GM21723 (cell line): ENCODE measurements at regions not wholly inside any gene's neighbourhood (a gene's known extent, or its start where the extent isn't known, plus 50 kb on each side); places are given as distances from the start of the nearest gene placed in this dataset.
A peak's percentile ranks its signal among the peaks of the same experiment; 100 is the strongest.

Experiments used
- ATAC-seq: cut with Tn5 transposase; IDR thresholded peaks from one replicate; pipeline ENCODE4 v1.9.1; 2021; ENCODE audit warnings: mild to moderate bottlenecking, moderate library complexity; ENCODE audit not compliant: unreplicated experiment

DNA sequence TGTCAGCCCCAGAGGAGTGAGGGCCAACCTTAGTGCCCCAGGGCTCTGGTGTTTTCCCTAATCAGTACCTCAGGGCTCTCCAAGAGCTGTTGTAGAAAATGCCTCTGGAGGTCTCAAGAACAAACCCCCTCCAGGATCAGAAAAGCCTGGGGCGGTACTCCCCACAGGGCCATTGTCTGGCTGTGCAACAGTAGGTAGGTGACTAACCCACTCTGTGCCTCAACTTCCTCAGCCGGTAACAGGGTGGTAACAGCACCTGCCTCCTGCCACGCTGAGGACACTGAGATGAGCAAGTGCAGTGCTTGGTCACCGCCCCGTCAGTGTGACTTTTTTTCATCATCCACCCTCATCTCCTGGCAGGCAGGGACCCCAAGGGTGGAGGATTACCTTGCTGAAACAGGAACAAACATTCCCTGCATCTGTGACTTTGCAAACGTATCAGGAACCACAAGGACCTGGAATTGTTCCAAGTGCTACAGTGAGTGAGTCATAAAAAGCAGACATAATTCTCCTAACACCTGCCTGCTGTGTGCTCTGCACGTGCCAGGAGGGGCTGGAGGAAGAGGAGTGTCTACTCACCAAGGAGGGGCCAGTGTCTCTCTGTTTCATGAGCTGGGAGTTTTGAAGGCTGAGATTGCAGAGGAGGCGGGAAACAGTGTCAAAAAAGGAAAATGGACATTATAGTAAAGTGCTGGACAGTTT is 440.8 kb downstream of the NPHP4 start:
- no peak for ATAC-seq

DNA sequence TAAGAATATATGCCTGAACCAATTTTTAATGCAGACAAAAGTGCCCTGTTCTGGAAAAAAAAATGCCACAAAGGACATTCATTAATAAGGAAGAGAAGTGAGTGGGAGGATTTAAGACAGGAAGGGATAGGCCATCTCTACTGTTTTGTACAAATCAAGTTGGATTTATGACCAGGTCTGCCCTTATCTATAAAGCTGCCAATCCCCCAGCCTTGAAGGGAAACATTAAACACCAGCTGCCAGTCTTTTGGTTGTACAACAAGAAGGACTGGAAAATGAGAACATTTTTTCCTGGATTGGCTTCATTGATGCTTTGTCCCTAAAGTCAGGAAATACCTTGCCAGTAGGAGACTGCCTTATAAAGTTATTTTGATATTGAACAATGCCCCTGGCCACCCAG is 444.0 kb downstream of the NPHP4 start:
- no peak for ATAC-seq

DNA sequence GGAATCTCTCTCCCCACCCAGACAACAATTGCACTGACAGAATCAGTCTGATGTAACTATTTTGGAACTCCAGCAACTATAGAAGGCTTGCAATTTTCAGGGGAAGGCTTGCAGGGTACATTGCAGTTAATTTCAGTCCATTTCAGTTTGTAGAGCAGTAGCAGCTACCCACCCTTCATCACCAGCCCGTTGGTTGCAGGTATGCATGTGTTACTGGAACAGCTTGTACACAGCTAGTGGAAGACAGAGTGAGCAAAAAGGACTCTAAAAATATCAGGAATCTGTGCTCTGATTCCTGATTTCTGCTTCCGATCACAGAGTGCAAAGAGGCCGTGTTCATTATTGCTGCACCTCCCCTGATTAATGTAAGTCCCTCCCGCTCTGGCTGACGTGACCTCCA is 449.0 kb downstream of the NPHP4 start:
- ATAC-seq: no peak

DNA sequence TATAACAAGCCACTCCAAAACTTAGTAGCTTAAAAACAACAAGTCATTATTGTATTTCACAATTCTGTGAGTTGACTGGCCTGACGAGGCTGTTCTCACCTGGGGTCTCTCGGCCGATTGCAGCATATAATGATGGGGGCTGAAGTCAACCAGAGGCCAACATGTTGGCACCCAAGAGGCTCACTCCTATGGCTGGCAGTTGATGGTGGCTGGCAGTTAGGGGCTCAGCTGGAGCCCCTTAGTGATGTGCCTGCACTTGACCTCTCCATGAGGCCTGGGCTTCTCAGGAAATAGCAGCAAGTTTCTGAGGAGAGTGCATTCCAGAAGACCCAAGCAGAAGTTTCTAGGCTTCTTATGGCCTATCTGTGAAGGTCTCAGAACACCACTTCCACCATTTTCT is 459.4 kb downstream of the NPHP4 start:
- no peak for ATAC-seq

DNA sequence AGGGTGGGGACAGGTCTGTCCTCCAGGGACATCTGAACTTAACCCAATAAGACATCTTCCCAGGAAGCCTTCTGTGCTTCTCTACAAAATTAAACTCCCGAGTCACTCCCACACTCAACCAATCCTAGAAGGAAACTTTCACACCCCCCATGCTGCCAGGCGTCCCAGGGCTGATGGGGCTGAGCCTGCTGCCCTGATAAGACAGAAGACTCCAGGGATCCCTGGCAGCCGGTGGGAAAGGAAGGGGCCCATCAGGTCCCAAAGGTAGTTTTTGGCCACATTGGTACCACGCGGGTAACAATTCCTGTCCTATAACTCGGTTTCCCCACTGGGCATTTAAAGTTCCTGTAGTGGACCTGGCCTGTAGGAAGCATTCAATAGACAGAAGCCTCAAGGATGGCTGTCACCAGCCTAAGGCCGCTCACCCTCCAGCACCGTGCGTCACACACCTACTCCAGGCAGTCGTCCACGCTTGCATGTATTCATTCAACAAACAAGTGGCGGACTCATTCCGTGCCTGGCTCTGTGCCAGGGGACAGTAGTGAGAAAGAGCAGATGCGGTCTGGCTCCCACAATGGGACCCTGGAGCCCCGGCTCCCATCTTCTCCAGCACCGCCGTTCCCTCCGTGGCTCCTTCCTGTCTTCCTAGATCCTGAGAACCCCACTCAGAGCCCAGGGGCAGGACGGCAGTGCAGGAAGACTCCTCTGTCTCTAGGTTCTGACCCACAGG is 465.2 kb downstream of the NPHP4 start:
- no peak for ATAC-seq

DNA sequence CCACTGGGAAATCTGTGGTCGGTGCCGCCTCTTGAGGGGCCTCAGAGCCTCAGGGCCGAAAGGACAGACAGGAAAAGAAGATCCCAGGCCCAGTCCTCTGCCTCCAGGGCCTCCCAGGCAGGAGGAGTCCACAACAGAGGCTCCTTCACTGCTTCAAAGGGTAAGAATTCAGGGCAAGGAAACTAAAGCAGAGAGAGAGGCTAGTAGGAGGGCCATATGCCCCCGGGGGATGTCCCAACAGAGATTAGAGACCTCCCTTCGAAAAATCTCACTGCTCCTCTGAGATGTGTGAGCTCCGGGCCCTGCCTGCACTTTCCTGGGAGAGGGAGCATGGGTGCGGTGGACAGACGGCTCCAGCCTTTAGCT is 465.9 kb downstream of the NPHP4 start:
- ATAC-seq: no peak

DNA sequence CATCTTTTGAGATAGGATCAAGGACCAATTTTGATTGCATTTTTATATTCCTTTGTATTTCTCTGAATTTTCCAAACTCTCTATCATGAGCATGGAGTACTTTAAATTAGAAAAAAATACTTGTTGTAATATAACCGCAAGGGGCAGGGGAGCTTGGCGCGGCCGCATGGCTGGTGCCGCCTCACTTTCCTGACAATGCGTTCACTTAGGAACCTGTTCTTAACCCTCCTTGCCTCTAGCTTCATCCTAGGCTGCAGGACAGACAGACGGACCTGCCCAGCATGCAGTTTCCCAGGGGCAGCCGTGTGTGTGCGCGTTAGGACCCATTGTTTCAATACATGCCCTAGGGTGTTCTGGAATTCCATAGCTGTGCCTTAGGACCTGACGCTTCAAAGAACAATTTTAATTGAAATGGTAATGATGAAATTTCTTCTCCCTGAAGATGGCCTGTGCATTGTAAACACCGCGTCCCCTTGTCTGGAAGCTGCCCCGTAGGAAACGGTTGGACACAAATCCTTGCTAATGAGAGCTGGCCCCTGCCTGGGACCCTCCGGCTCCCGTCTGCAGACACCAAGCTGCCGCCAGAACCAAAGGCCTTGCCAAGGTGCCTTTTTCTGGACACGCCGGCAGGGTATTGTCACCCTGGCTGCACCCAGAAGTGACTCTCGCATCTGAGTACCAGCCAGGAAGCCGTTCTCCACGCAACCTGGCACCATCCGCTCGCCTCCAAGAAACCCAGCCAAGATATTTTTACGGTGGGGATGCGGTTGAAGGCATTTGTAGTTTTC is 466.4 kb downstream of the NPHP4 start:
- no peak for ATAC-seq

DNA sequence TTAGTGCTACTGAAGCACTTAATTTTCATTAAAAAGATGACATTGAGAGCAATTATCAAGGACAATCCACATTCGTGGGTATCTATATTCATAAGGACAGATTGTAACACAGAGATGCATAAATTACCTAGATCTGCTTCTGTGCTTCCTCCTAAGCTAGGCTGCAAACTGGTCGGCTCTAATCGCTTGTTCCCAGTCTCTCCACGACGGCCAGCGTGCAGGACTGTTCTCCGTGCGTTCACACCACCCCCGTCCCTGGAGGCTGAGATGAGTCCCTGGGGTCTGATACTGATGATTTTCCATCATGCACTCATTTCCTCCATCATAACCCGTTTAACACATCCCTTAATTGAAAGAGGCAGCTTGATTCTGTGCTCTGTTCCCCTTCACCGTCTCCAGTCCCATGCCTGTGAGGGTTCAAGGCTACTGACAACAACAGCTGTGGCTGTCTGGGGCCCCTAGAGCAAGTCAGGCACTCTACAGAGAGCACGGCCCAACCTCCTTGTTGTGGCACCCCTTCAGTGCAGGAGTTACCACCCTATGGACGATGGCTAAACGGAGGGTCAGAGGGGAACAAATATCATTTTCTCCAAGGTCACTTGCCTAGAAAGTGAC is 469.6 kb downstream of the NPHP4 start:
- no peak for ATAC-seq

DNA sequence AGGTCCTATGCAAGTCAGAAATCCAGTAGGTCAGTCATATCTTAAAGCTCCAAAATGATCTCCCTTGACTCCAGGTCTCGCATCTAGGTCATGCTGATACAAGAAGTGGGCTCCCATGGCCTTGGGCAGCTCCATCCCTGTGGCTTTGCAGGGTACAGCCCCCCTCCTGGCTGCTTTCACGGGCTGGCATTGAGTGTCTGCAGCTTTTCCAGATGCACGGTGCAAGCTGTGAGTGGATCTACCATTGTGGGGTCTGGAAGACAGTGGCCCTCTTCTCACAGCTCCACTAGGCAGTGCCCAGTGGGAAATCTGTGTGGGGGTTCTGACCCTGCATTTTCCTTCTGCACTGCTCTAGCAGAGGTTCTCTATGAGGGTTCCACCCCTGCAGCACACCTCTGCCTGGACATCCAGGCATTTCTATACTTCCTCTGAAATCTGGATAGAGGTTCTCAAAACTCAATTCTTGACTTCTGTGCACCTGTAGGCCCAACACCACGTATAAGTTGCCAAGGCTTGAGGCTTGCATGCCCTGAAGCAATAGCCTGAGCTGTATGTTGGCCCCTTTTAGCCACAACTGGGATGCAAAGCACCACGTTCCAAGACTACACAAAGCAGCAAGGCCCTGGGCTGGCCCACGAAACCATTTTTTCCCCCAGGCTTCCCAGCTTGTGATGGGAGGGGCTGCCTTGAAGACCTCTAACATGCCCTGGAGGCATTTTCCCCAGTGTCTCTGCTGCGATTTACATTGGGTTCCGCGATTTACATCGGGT is 472.7 kb downstream of the NPHP4 start:
- no peak for ATAC-seq

DNA sequence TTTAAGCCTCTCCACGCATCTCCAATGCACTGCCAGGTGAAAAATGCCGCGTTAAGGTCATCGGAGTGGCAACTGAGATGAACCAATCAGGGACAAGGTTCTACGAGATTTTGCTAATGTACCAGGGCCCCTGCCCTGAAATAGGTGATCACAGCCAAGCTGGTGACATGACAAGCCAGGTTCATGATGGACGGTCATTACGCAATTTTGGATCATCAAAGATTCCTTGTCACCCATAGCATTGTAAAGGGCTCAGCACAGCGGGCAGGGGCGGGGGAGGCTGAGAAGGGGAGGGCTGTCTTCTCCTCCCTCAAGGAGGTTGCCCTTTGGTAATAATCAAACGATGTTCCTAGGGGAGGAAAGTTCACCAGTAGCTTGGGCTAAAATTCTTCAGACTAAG is 475.5 kb downstream of the NPHP4 start:
- ATAC-seq: no peak

DNA sequence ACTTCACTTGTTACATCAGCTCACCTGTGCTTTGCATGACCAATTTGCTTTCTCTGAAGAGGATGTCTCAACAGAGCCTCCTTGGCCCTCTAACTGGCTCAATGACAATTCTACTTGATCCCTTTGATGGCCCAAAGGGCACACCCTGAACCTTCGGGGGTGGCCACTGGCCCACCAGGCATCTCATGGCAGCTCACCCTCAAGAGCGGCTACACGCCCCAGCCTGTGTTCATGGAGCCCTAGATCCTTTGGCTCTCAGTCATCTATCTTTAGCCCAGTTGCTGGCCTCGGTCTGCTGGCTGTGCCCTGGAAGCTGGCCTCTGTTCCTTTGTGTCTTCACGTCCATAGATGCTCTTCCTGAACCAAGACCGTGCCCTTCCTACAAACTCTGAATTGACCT is 476.7 kb downstream of the NPHP4 start:
- ATAC-seq: no peak

DNA sequence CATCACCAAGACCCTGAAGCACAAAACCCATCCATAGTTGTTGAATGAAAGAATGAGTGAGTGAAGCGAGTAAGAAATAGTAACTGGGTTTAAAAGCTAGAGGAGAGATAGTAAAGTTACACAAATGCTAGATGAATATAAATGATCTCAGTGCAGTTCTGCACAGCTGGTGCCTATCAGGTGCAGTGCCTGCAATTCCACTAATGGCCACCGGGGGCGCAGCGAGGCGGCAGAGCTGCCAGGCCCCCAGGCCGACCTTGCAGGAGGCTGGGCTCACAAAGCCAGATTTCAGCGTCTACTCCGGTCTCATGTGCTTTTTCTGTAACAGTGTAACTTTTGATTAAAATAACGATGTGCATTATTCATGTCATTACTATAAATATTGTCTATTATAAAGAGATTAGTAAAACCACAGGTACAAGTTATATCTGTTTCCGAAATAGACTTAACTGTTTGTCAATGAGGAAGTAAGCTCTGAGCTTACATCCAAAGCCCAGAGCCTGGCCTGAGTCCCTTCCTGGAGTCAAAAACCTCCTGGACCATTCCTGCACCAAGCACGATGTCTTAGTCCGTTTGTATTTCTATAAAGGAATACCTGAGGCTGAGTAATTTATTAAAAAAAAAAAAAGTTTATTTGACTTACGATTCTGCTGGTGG is 477.6 kb downstream of the NPHP4 start:
- peak; percentile 55 for ATAC-seq

DNA sequence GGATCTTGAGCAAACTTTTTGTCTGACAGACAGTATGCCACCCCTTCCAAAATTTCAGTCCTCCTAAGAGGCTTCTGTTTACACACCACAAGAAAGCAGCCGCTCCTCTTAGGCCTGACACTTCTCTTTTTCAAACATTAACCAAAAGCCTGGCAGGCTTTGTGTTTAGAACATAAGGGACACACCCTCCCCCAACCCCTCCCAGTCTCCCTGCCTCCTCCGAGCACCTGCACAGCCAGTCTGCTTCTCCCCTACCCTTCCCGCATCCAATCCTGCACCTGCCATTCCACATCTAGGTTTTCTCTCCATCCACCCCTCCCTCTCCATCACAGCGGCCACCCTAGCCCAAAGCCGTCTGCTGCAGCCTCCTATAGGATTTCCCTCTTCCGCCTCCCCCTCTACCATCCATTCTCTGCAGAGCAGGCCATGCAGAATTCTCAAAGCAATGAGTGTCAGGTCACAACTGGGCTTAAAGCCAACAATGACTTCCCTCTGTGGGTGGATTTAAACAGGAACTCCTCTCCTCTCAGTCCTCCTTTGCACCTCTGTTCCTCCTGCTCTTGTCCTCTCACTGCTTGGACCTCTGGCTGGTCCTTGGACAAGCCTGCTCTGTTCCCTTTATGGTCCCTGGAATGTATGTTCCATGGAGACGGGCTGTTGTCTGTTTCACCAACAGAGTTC is 478.2 kb downstream of the NPHP4 start:
- no peak for ATAC-seq

DNA sequence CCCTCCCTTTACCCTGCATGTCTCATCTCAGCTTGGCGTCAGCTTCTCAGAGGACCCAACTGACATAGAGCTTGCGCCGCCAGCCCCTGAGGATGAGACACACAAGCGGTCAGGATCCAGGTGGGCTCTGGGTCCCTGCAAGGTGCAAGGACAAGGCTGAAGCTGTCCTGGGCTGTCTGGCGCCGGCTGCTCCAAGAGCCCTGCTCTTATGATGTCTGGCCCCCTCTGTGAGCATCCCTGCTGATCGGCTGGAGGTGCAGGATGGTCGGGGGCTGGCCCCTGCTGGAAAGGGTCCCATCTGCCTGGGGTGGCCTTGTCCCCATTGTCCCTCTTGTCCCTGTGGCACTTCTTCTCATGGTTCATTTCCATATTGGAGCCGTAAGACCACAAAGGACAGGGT is 479.0 kb downstream of the NPHP4 start:
- ATAC-seq: no peak

DNA sequence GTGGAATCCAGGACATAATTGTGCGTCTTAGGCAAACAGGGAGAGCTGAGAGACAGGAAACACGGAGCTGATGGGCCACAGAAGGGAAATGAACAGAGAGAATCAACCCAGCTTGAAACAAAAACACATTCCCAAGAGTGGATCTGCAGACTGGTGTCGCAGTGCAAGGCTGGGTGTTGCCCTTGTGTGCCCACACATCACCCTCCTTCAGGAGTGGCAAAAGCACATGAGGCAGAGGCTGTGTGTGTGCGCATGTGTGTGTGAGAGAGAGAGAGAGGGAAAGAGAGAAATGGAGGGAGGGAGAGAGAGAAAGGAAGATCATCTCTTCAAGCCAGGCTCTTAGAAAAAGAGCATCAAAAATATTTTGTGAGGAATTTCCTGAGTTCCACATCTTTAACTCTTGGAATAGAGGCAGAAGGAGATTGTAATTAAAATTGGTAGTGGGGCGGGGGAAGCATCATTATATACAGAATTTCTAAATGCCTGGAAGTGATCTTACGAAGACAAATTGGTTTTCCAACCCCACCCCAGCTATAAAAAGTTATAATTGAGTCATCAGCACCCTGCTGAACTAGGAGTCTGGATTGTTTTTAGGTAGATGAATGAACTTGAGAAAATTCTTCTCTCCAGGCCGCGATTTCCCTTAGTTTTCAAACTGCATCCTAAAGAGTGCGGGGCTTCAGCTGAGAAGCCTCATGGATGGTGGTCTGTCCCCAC is 480.7 kb downstream of the NPHP4 start:
- no peak for ATAC-seq

DNA sequence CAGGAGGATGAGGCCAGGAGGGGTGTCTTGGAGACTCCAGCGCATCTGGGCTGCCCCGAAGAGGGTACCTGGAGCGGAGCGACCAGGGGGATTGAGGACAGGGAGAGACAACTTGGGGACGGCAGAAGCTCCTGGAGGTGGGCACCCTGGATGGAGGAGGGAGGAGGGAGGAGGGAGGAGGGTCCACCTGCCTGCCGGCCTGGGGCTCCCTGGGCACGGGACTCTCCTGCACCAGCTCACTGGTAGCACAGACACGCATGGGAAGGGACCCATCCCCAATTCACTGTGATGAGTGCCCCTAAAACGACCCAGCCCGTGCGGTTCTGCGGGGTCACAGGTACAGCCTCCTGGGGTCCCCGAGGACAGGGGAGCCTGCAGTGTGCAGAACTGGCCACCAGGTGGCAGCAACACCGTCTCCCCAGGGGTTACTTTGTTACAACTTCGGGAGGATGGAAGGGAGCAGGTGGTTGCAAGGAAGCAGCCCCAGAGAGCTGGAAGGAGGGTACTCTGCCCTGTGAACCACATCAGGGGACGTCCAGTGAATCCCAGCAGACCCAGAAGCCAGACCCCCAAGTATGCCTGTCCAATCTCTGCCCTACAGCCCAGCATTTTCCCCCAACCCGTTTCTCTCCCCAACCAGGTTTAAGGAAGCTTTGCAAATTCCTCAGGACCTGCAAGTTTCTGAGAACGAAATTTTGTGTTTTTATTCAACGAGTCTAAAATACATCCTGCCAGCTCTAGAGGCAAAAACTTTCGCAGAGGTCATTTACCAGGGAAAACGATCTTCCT is 482.4 kb downstream of the NPHP4 start:
- no peak for ATAC-seq

DNA sequence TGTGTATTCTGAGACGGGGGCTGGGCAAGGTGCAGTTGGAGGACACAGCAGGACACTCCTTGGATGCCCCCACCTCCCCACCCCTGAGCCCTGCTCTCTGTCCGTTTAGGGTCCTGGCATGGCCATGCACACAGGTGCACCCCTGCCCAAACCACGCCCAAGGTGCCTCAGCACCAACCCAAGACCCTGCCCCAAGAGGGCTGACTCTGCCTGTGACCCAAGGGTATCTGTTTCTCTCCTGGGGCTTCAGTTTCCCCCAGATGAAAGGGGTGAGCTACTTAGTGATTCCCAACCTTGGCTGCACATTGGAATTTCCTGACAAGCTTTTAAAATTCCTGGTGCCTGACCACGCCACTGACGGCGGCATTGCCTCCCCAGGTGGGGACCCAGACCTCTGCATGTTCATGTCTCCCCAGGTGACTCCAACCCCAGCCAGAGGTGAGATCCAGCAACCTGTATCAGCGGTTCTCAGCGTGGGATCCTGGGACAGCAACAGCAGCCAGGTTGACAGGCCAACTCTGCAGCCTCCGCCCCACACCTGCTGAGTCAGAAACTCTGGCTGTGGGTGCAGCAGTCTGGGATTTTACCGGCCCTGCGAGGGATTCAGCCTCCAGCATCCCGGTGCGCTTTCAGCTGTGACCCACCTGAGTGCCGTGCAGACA is 483.4 kb downstream of the NPHP4 start:
- no peak for ATAC-seq

DNA sequence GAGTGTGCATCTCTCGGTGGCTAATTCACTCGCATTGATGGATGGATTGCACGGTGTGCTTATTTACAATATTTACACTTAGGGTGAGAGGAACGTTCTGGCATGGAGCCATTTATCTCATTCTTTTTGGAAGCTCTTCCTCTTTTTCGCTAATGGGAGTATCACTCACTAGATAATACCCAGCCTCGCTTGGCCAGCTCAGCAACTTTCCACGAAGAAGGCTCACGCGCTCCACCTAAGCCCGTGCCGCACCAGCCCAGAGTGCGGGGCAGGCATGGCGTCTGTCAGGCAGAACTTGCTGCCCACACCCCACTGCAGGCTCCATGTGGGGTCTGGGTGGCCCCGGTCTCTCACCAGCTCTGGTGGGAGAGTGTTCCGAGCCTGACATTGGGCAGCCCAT is 484.9 kb downstream of the NPHP4 start:
- no peak for ATAC-seq
